HG02642 (cell line): ENCODE measurements at regions not wholly inside any gene's neighbourhood (a gene's known extent, or its start where the extent isn't known, plus 50 kb on each side); places are given as distances from the start of the nearest gene placed in this dataset.
A peak's percentile ranks its signal among the peaks of the same experiment; 100 is the strongest.
"Not testable (repeated sequence)": the region's sequence is repeated elsewhere in the genome, so short reads cannot be mapped to it uniquely, and the experiment has no call there.

Source experiments
- ATAC-seq: cut with Tn5 transposase; IDR thresholded peaks from one replicate; pipeline ENCODE4 v1.9.1; 2021; ENCODE audit warnings: mild to moderate bottlenecking; ENCODE audit not compliant: unreplicated experiment, poor library complexity

GRCh38 chr13:53452263-53452808, 423.7 kb downstream of the OLFM4 start:
- not testable (repeated sequence) for ATAC-seq

- ATAC-seq: no peak
These were observed 432.2 kb downstream of the OLFM4 start for GRCh38 chr13:53460796-53461195.

DNA sequence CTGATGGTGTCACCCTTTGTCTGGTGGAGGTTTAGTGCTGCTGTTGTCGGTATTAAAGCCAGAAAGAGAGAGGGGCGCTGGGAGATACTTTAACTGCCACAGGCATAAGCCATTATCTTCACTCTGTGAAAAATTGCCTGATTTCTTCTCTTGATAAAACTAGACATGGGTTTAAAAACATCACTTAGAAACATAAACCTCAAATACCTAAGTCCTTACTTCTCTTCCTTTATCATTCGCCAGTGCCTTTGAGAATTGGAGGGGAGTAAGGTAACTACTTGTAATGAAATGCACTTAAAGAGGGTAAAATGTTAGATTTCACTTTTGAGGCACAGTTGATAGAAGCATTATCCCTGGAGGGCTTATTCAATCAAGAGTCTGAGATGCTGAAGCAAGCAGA, 434.5 kb downstream of the OLFM4 start:
- no peak for ATAC-seq

- ATAC-seq: no peak
These were observed 438.0 kb downstream of the OLFM4 start for GRCh38 chr13:53466576-53466975.

GRCh38 chr13:53473397-53473796, 444.8 kb downstream of the OLFM4 start:
- ATAC-seq: no peak

GRCh38 chr13:53474878-53475277, 446.3 kb downstream of the OLFM4 start:
- no peak for ATAC-seq

- no peak for ATAC-seq
These were observed 462.1 kb downstream of the OLFM4 start for GRCh38 chr13:53490752-53491151.

DNA sequence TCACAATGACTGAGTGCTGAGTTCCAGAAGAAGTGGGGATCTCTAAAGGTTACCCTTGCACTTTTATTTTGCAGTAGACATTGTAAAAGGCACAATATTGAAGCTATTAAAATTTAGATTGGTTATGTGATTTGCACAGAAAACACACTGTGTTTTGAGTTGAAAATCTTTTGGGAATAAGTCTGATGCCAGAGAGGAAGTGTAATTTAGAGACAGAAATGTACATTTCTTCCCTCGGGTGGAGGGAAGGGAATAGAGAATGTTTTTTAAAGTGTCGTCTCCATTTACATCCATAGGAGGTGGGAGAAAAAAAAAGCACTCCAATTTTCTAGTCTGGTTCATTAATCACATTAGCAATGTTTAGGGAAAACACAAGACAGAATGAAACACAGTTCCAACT, 465.8 kb downstream of the OLFM4 start:
- no peak for ATAC-seq

GRCh38 chr13:53499576-53500133, 471.0 kb downstream of the OLFM4 start:
- ATAC-seq: no peak

DNA sequence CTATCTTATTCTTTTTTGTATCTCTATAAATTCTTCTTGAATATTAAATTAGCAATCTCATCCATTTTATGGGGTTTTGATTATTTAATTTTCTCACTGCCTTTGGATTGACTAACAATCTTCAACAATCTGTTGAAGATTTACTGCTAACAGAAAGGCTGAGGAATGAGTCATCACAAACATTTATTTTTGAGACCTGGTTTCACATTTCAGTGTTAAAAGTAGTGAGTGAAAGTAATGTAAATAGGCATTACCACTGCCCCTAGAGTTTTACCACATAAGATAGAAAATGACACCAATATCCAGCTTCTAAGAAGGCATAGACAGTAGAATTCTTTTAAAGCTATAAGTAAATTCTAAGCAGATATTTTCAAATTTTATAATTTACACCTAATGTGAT, 472.8 kb downstream of the OLFM4 start:
- peak; percentile 58 for ATAC-seq

- no peak for ATAC-seq
These were observed 479.1 kb downstream of the OLFM4 start for GRCh38 chr13:53507741-53508140.

DNA sequence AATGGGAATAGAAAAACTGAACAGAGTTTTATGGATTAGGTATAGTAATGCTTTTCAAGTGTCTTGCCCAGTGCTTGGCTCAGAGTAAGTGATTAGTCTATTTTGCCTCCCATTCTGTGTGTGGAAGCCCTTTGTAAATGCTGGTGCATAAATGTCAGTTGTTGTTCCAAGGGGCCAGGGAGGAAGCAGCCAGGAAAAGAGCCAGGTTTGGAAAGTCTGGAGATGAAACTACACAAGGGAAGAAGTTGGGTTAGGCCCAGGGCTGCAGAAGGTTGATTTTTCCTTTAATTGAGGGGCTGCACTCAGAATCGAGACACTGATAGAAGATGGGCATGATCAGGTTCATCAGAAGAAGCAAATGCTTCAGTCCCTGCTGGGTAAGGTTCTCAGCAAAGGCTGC, 484.0 kb downstream of the OLFM4 start:
- ATAC-seq: no peak

GRCh38 chr13:53513226-53513625, 484.6 kb downstream of the OLFM4 start:
- no peak for ATAC-seq

DNA sequence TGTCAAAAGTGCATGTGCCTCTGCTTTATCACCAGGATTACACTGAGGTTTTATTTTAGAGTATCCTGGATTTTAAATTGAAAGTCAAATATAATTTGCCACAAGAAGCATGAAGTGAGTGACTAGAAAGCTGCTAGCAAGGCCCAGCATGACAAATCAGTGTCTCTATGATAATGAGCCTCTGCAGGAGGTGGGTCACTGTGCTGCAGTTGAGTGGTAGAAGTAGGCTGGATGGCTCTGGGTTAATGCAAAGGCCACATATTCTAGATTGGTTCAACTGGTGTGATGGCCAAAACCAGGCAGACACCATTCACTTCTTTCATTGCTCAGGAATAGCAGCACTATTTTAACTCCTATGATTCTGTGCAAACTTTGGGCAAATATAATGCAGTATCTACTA, 491.5 kb downstream of the OLFM4 start:
- ATAC-seq: no peak

GRCh38 chr13:53522034-53522433, 493.4 kb downstream of the OLFM4 start:
- ATAC-seq: no peak

DNA sequence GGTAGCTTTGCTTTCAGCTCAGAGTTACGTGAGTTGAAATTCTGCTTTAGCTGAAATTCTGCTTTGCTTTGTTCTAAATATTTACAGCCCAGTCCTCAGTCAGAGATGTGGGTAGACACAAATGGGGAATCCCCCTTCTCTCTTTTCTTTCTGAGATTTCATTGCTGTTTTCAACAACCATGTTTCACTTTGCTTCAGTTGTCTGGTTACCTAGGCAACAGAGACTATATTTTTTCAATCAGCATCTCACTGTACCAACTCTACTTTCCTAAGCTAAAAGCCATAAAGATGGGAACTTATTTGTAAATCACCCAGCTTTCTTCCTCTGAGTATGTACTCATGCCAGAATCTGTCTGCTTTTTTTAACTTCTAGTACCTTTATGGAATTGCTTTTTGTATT, 509.0 kb downstream of the OLFM4 start:
- no peak for ATAC-seq

- no peak for ATAC-seq
These were observed 516.8 kb downstream of the OLFM4 start for GRCh38 chr13:53545340-53545941.

GRCh38 chr13:53560556-53560955, 531.9 kb downstream of the OLFM4 start:
- ATAC-seq: no peak

- no peak for ATAC-seq
These were observed 533.8 kb downstream of the OLFM4 start for GRCh38 chr13:53562419-53562818.

GRCh38 chr13:53568491-53568890, 539.9 kb downstream of the OLFM4 start:
- no peak for ATAC-seq

- no peak for ATAC-seq
These were observed 540.8 kb downstream of the OLFM4 start for GRCh38 chr13:53569453-53569852.

DNA sequence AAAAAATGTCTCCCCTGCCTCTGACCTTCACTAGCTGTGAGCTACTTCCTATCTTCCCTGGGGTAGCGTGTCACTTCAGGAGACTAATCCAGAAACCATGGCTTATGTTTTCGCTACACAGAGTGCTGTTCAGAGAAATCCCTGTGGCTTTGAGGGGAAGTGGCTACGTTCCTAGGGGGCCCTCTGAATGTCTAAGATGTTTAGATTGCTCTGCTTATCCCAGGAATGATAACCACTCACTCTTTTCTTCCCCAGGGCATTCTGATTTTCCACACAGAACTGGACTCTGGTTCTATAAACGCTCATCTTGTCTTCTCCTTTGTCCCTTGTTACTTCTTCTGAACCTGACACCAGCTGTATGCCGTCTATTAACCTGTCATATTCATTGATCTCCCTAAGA, 572.5 kb downstream of the OLFM4 start:
- no peak for ATAC-seq
